Transverse colon (tissue), 4 donors: ENCODE measurements at regions not wholly inside any gene's neighbourhood (a gene's known extent, or its start where the extent isn't known, plus 50 kb on each side); places are given as distances from the start of the nearest gene placed in this dataset.

Experiments used
- DNase-seq: peaks from one replicate; pipeline ENCODE4 v3.0.0-alpha.2; 2019
- H3K27ac ChIP-seq, 4 donors: fragments of 200-600 bp; sonication (generic); 2 replicates each; pipeline ENCODE4 v1.5.1; 2016 to 2018; ENCODE audit warnings: inconsistent platforms in 4 of 4
- H3K27me3 ChIP-seq: fragments of 200-600 bp; sonication (generic); 2 replicates; pipeline ENCODE4 v1.5.1; 2017; ENCODE audit warnings: inconsistent platforms
- H3K36me3 ChIP-seq, 4 donors: fragments of 200-600 bp; sonication (generic); 2 replicates each; pipeline ENCODE4 v1.5.1; 2017 to 2019; ENCODE audit warnings: inconsistent platforms in 4 of 4
- H3K4me1 ChIP-seq, 4 donors: fragments of 200-600 bp; sonication (generic); 2 replicates each; pipeline ENCODE4 v1.5.1; 2017 to 2020; ENCODE audit warnings: inconsistent platforms in 4 of 4
- H3K4me3 ChIP-seq, 4 donors: fragments of 200-600 bp; sonication (generic); 1 replicate in 1 of 4; 2 replicates in 3 of 4; pipeline versions ENCODE4 v1.5.1 to v1.6.1; 2017 to 2019; ENCODE audit warnings: inconsistent platforms in 4 of 4
- H3K9me3 ChIP-seq, 2 donors: fragments of 200-600 bp; sonication (generic); 2 replicates each; pipeline ENCODE4 v1.5.1; 2017 to 2019; ENCODE audit warnings: inconsistent platforms in 2 of 2
- EP300 ChIP-seq: sonication (generic); formaldehyde crosslinking; IDR thresholded peaks from one replicate; pipeline ENCODE4 v1.6.1; 2017; ENCODE audit warnings: antibody characterized with exemption, low read depth
- POLR2A ChIP-seq: fragments of 450-650 bp; IDR thresholded peaks from one replicate; pipeline ENCODE4 v1.6.1; 2016; ENCODE audit warnings: antibody characterized with exemption, mild to moderate bottlenecking, moderate library complexity
- POLR2AphosphoS5 ChIP-seq, 3 donors: sonication (generic); formaldehyde crosslinking; IDR thresholded peaks; one replicate each; pipeline ENCODE4 v1.6.1; 2016; ENCODE audit warnings: antibody characterized with exemption in 3 of 3
- WGBS, 2 donors: methylation state at CpG; one replicate each; pipeline ENCODE4 v1.1.5; 2018; ENCODE audit warnings: low coverage in 1 of 2; 5-methylcytosine and 5-hydroxymethylcytosine counted together
- in situ Hi-C, 4 donors: fragments of 200-750 bp; cut with MboI; loops; one replicate each; pipeline versions ENCODE4 v1.15.0 to v1.15.1; 2017; ENCODE audit warnings: low sequenced_read_pairs in 3 of 4, low pct_ligation_motif_present in 1 of 4, low pct_unique_long_range_greater_than_20kb in 1 of 4
- intact Hi-C: fragments of 100-400 bp; cut with DNase I; formaldehyde crosslinking; loops from one replicate; pipeline ENCODE4 v1.15.1; 2023; ENCODE audit warnings: low total_unique reads
- TF ChIP-seq, protein P1 (sequence below), 5 experiments: fragments of 200-600 bp in 3 of 5; fragments of 450-650 bp in 2 of 5; sonication (generic) in 3 of 5; IDR thresholded peaks; 1 replicate in 2 of 5; 2 replicates in 3 of 5; pipeline ENCODE4 v1.5.1; 2016 to 2017; ENCODE audit warnings: antibody characterized with exemption in 5 of 5, inconsistent platforms in 3 of 5, mild to moderate bottlenecking in 2 of 5, moderate library complexity in 1 of 5

DNA sequence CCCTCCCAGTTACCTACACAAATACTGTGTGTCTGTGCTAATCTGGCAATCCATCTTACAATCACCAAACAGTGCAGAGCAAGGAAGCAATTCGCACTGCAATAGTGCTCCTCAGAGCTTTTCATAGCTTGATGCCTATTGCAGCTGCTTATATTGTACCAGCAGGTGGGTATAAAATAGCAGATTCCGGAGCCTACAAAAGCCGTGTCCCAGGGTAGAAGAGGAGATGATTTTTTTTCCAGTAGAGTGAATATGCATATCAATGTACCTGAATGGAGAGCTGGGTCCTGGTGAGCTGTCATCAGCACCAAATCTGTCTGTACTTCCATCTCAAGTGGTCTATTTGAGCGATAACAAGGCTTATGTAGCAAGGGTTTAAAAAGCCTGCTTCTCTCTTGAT is 668.4 kb downstream of the DIAPH3 start:
- intact Hi-C loops (no loop called here), in situ Hi-C loops (no loop called here)
- peaks cover 0 to 4% (median 0%) of the 10 kb centered on the region in 4 donors for H3K4me1 ChIP-seq
- 91% methylated on average over 4 of the region's 4 CpGs; no CpG with 5 or more reads in 1 of the 2 donors for WGBS, 2 donors
- TF ChIP-seq EP300: no peak
- no peak for TF ChIP-seq POLR2AphosphoS5 (IDR thresholded peaks at IDR 0.05)
- TF ChIP-seq, protein P1, sequence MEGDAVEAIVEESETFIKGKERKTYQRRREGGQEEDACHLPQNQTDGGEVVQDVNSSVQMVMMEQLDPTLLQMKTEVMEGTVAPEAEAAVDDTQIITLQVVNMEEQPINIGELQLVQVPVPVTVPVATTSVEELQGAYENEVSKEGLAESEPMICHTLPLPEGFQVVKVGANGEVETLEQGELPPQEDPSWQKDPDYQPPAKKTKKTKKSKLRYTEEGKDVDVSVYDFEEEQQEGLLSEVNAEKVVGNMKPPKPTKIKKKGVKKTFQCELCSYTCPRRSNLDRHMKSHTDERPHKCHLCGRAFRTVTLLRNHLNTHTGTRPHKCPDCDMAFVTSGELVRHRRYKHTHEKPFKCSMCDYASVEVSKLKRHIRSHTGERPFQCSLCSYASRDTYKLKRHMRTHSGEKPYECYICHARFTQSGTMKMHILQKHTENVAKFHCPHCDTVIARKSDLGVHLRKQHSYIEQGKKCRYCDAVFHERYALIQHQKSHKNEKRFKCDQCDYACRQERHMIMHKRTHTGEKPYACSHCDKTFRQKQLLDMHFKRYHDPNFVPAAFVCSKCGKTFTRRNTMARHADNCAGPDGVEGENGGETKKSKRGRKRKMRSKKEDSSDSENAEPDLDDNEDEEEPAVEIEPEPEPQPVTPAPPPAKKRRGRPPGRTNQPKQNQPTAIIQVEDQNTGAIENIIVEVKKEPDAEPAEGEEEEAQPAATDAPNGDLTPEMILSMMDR (IDR thresholded peaks at IDR 0.05): no peak
- TF ChIP-seq POLR2A: no peak
- no peaks in the 10 kb centered on the region for H3K9me3 ChIP-seq
- DNase-seq: no peak
- H3K36me3 ChIP-seq: no peaks in the 10 kb centered on the region
- H3K27ac ChIP-seq: no peak overlapping the region
- H3K4me3 ChIP-seq: no peak overlapping the region
- H3K27me3 ChIP-seq: no peaks in the 10 kb centered on the region

DNA sequence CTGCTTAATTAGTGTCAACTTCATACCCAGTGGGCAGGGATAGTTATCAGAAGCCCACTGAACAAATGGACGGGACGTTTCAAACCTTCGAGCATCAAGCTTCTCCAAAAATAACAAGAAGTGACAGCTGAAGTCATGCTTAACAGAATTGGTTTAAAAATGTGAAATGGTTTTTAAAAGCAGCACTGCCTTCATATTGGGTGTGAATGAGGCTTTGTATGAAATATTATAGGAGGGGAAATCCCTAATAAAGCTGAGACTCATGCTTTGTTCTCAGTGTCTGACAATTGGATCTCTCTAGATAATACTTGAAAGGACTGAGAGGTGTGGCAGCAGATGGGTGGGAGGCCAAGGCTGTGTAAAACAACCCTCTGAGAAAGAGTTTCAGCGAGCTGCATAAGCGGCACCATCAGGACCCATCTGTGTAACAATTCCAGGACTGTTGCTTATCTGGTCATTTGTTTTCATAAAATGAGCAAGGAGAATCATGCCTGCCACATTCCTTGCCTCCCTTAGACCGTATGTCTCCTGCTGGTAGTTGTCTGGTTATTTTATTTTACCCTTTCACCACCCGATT is 667.7 kb downstream of the DIAPH3 start:
- 81 to 82% methylated on average over 7 of the region's 7 CpGs for WGBS, 2 donors
- in situ Hi-C loops: no loop called here
- Histone ChIP-seq H3K27ac (no peak overlapping the region), H3K36me3 (no peaks in the 10 kb centered on the region), H3K4me1 (peaks cover 0 to 4% (median 0%) of the 10 kb centered on the region in 4 donors), H3K27me3 (no peaks in the 10 kb centered on the region), H3K4me3 (no peak overlapping the region), H3K9me3 (no peaks in the 10 kb centered on the region)
- intact Hi-C loops: no loop called here
- no peak for DNase-seq
- TF ChIP-seq, protein P1 (IDR thresholded peaks at IDR 0.05): no peak
- TF ChIP-seq EP300: no peak
- TF ChIP-seq POLR2AphosphoS5 (IDR thresholded peaks at IDR 0.05): no peak
- no peak for TF ChIP-seq POLR2A

DNA sequence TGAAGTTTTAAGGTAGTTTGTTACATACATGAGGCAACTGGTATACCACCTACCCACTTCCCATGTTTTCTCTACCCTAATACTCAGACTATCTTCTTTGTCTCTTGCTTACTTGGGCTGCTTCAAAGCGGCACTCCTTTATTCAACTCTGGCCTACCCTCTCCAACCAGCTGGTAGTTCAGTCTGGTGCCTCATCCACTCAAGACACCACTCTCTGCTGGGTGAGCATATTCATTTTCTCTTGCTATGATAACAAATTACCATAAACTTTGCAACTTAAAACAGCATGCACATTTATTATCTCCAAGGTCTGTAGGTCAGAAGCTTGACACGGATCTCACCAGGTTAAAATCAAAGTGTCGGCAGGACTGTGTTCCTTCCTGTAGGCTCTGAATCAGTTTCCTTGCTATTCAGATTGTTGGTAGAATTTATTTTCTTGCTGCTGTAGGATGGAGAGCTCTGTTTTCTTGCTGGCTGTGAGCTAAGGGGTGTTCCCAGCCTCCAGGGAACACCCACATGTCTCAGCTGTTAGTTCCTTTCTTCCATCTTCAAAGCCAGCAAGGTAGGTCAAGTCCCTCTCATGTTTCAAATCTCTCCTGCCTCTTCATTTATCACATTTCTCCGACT is 666.0 kb downstream of the DIAPH3 start:
- no peak overlapping the region for H3K27ac ChIP-seq
- H3K27me3 ChIP-seq: no peaks in the 10 kb centered on the region
- intact Hi-C loops (no loop called here), in situ Hi-C loops (no loop called here)
- H3K4me3 ChIP-seq: no peak overlapping the region
- H3K36me3 ChIP-seq: no peaks in the 10 kb centered on the region
- H3K9me3 ChIP-seq: no peaks in the 10 kb centered on the region
- H3K4me1 ChIP-seq: peaks cover 0 to 4% (median 0%) of the 10 kb centered on the region in 4 donors
- no peak for DNase-seq
- TF ChIP-seq, protein P1 (IDR thresholded peaks at IDR 0.05): no peak
- TF ChIP-seq POLR2AphosphoS5 (IDR thresholded peaks at IDR 0.05): no peak
- TF ChIP-seq POLR2A: no peak
- TF ChIP-seq EP300: no peak
- 88 to 93% methylated on average over 4 of the region's 4 CpGs for WGBS, 2 donors

GRCh38 chr13:59501004-59501403 is 662.7 kb downstream of the DIAPH3 start:
- intact Hi-C loops: no loop called here
- H3K4me1 ChIP-seq: no peaks in the 10 kb centered on the region
- WGBS, 2 donors: 89 to 92% methylated on average over 4 of the region's 4 CpGs
- no peak overlapping the region for H3K27ac ChIP-seq
- in situ Hi-C loops: no loop called here
- TF ChIP-seq POLR2AphosphoS5 (IDR thresholded peaks at IDR 0.05) (no peak), POLR2A (no peak), EP300 (no peak)
- TF ChIP-seq, protein P1 (IDR thresholded peaks at IDR 0.05): no peak
- H3K27me3 ChIP-seq: no peaks in the 10 kb centered on the region
- DNase-seq: no peak
- no peak overlapping the region for H3K4me3 ChIP-seq
- no peaks in the 10 kb centered on the region for H3K36me3 ChIP-seq
- H3K9me3 ChIP-seq: no peaks in the 10 kb centered on the region
